Stimulated activated CD4-positive, alpha-beta T cell treated with anti-CD3 and anti-CD28 coated beads, TNF-alpha, amount 100 ng/mL, for 24 hours (primary cell): ENCODE measurements at regions not wholly inside any gene's neighbourhood (a gene's known extent, or its start where the extent isn't known, plus 50 kb on each side); places are given as distances from the start of the nearest gene placed in this dataset.

Source experiments
- DNase-seq, 3 experiments: peaks; one replicate each; pipeline ENCODE4 v3.0.0-alpha.2; 2020; ENCODE audit warnings: low read depth in 3 of 3

GRCh38 chr16:64412578-64413280 is 709.1 kb downstream of the CDH11 start:
- DNase-seq: no peak

GRCh38 chr16:64410306-64410705 is 711.6 kb downstream of the CDH11 start:
- no peak for DNase-seq

- no peak for DNase-seq
Observed at GRCh38 chr16:64409783-64410210, 712.1 kb downstream of the CDH11 start.

GRCh38 chr16:64408699-64409098 is 713.2 kb downstream of the CDH11 start:
- DNase-seq: no peak

GRCh38 chr16:64406770-64407181 is 715.1 kb downstream of the CDH11 start:
- no peak for DNase-seq

DNA sequence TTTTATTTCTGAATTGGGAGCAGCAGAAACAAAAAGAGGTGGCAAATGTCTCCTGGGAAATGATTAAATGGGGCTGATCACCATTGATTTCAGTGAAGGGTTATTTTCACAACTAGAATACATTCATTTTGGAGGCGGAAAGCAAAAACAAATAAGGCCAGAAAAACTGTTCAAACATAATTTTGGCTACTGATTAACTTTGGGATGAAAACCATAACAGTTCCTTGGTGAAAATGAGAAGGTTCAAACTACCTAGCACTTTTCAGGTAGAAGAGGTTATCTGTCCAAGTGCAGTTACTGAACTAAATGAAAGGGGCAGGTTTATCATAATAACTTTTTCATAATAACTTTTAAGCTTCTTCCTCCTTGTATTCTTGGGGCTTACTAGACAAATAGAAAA is 718.5 kb downstream of the CDH11 start:
- DNase-seq: no peak

GRCh38 chr16:64398793-64399192 is 723.1 kb downstream of the CDH11 start:
- no peak for DNase-seq

DNA sequence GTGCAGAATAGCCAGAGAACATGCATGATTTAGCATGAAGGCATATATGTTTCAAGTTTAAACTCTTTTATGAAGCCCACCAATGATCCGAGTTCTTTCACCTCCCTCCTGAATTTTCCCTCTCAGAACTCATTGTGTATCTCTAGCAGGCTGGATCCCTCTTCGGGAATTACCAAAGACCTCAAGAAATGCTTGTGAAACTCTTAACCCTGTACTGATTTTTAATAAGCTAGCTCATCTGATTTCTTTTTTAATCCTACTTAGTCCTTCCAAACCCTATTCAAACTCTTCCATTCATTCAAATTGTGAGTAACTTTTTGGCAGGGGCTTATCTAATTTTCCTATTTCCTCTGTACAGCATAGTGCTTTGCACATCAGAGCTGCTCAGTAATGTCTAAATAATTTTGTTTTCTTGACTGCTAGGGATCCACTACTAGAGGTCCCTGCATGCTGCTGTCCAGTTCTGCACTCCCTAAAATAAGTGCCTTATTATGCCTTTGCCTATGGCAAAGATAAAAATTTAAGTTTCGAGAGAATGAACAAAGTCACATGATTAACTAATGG is 723.8 kb downstream of the CDH11 start:
- DNase-seq: no peak

- DNase-seq: no peak
Observed at GRCh38 chr16:64397042-64397441, 724.8 kb downstream of the CDH11 start.

- no peak for DNase-seq
Observed at GRCh38 chr16:64394061-64394460, 727.8 kb downstream of the CDH11 start.

- no peak for DNase-seq
Observed at GRCh38 chr16:64392456-64392855, 729.4 kb downstream of the CDH11 start.

DNA sequence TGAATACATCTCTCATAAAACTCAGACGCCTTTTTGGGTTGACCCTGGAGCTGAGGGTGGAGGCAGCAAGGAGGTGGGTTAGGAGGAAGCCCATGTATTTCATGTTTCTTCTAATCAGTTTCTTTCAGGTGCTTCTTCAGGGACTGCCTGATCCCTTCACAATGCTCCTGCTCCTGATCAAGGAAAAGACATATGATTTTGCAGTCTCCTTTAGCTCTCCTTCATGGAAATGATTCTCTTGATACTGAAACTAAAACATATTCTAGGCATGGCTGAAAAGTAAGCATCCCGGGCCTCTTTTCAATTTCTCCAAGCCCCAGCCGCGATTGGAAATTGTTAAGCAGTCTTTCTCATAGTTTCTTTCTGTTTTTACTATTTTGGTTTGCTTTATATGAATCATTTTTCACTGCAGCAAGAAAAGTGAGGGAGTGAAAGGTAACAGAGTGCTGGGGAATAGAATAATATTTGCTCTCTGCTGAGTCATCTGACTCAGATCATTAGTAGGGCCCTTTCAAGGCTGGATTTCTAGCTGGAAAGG is 730.7 kb downstream of the CDH11 start:
- DNase-seq: no peak

DNA sequence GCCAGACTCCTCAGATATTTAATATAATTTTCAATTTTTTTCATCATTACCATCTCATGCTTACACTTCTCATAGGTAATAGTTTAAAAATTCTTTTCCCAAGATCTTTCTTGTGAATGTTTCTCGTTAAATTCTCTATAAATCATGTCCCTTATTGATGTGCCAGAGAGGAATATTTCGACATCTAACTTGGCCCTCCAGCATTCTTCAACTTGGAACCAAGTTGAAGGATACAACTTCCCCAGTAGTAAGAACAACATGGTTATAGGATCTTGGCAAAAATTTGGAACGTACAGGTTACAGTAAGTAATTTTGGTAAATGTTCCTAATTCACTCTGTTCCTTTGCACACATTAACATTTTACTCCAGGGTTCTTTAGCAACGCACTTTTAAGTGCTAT is 731.8 kb downstream of the CDH11 start:
- no peak for DNase-seq

DNA sequence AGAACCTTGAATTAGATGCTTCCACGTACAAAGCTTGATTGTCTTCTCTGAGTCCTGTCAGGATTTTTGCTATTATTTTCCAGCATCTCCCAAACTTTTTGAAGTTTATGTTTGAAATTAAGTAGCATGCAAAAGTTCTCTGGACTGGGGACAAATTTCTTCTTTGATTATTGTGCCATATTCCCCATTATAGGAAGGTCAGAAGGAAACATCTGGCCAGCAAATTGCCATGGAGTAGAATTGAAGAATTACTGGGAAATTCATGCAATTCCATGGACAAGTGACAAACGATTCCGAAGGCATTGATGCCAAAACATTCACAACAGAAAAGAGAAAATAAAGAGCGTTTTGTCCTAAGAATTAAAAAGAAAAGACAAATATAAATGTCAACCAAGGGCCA is 737.2 kb downstream of the CDH11 start:
- no peak for DNase-seq

DNA sequence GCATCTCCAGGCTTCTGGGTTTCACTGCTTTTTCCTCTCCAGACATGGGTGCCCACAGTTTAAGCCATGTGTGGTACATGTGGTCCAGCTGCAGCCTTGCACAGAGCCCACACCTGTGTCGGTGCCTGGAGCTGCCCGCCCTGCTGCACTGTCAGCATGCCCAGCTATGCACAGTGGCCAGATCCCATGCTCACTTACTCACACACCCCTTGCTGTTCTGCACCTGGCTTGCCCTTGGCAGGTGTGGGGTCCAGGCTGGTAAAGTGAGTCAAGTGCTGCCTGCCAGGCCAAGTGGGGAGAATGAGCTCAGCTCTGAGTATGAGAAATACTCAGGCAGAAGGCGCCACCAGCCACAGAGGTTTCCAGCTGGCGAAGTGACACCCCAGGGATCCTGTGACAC is 739.9 kb downstream of the CDH11 start:
- DNase-seq: no peak

- no peak for DNase-seq
Observed at GRCh38 chr16:64380751-64381150, 741.1 kb downstream of the CDH11 start.

GRCh38 chr16:64375391-64375980 is 746.4 kb downstream of the CDH11 start:
- no peak for DNase-seq

- DNase-seq: no peak
Observed at GRCh38 chr16:64370112-64370511, 751.8 kb downstream of the CDH11 start.

GRCh38 chr16:64365448-64365931 is 756.4 kb downstream of the CDH11 start:
- no peak for DNase-seq

GRCh38 chr16:64364894-64365293 is 757.0 kb downstream of the CDH11 start:
- no peak for DNase-seq

- DNase-seq: no peak
Observed at GRCh38 chr16:64364416-64364815, 757.4 kb downstream of the CDH11 start.

- no peak for DNase-seq
Observed at GRCh38 chr16:64364016-64364415, 757.8 kb downstream of the CDH11 start.

DNA sequence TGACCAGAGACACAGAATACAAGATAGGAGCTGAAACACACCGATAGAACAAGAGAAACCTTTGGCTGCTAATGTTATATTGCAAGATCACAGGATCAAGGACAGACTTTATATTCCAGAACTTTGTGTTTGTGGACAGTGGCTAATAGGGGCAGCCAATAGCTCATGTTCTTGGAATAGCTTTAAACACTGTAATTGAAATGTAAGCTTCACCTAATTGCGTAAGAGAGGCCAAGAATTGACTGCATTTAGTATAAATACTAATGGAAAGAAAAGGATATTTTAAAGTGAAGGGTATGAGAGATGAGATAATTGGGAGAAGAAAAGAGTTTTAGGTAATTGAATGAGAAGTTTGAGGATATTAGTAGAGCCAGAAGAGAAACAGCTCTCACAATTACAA is 758.8 kb downstream of the CDH11 start:
- no peak for DNase-seq
